Mucosa of rectum (tissue), 2 donors: ENCODE measurements at regions not wholly inside any gene's neighbourhood (a gene's known extent, or its start where the extent isn't known, plus 50 kb on each side); places are given as distances from the start of the nearest gene placed in this dataset.

Experiments used
- H3K27ac ChIP-seq, 2 donors: one replicate each; pipeline ENCODE4 v1.7.0; 2013; ENCODE audit warnings: inconsistent platforms in 2 of 2, low read depth in 2 of 2, low read length in 2 of 2
- H3K27me3 ChIP-seq, 2 donors: one replicate each; pipeline ENCODE4 v1.7.0; 2013; ENCODE audit warnings: low read length in 2 of 2; ENCODE audit not compliant: control insufficient read depth in 2 of 2, insufficient read depth in 2 of 2
- H3K36me3 ChIP-seq, 2 donors: one replicate each; pipeline ENCODE4 v1.7.0; 2013; ENCODE audit warnings: low read length in 2 of 2; ENCODE audit not compliant: control insufficient read depth in 2 of 2, insufficient read depth in 2 of 2
- H3K4me1 ChIP-seq, 2 donors: one replicate each; pipeline ENCODE4 v1.7.0; 2013; ENCODE audit warnings: low read length in 2 of 2, mild to moderate bottlenecking in 1 of 2; ENCODE audit not compliant: control insufficient read depth in 2 of 2, insufficient read depth in 2 of 2
- H3K4me3 ChIP-seq, 2 donors: one replicate each; pipeline ENCODE4 v1.7.0; 2013; ENCODE audit warnings: low read length in 2 of 2
- H3K9ac ChIP-seq, 2 donors: one replicate each; pipeline ENCODE4 v1.7.0; 2013; ENCODE audit warnings: low read length in 2 of 2, low read depth in 1 of 2, mild to moderate bottlenecking in 1 of 2
- H3K9me3 ChIP-seq, 2 donors: one replicate each; pipeline ENCODE4 v1.7.0; 2013; ENCODE audit warnings: low read length in 2 of 2; ENCODE audit not compliant: control insufficient read depth in 2 of 2
- donor health status: healthy.
- donor health status: Normal muscosa, but diverticular disease.

DNA sequence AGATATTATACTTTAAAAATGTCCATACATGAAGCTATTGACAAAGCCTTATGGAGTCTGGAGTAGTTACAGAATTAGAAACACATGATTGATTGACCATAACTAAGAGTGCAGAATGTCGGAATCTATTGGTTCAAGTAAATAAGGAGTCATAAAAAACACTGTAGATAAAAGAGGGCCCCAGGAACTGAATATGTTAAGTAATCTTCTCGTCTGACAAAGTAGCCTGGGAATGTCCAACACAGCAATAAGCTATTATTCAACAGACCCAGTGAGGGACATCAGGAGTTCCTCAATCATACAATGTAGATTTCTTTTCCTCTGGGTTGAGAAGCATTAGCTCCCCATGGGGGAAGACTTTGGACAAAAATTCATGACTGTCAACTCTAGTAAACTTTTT is 782.0 kb downstream of the SUGCT start:
- Histone ChIP-seq H3K36me3 (no peaks in the 10 kb centered on the region), H3K4me1 (no peaks in the 10 kb centered on the region), H3K27me3 (no peaks in the 10 kb centered on the region), H3K4me3 (no peak overlapping the region), H3K27ac (no peak overlapping the region), H3K9ac (no peak overlapping the region), H3K9me3 (no peaks in the 10 kb centered on the region)

GRCh38 chr7:40915071-40915470 is 780.3 kb downstream of the SUGCT start:
- H3K9me3 ChIP-seq = no peaks in the 10 kb centered on the region
- H3K4me1 ChIP-seq = no peaks in the 10 kb centered on the region
- no peaks in the 10 kb centered on the region for H3K36me3 ChIP-seq
- no peak overlapping the region for H3K9ac ChIP-seq
- H3K27ac ChIP-seq = no peak overlapping the region
- H3K27me3 ChIP-seq = no peaks in the 10 kb centered on the region
- no peak overlapping the region for H3K4me3 ChIP-seq
